ENCODE measurements at regions not wholly inside any gene's neighbourhood (a gene's known extent, or its start where the extent isn't known, plus 50 kb on each side); places are given as distances from the start of the nearest gene placed in this dataset.
"Not testable (repeated sequence)": the region's sequence is repeated elsewhere in the genome, so short reads cannot be mapped to it uniquely, and the experiment has no call there.

DNA sequence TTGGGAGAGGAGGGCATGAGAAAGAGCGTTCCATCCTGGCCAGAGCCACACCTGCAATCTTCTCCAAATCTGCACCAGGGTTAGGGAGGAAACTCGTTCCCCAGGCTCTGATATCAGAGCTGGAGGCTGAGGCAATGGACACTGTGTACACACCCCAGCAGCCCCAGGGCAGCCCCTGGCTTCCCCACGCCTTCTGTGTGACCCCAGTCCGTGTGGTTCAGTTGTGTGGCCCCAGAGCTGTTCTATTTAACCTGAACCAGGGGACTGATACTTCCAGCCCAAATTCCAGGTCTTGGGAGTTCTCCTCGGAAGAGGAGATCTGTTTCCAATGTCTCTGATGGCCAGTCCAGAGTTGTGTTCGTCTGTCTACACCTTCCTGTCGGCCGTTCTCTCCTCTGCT is 242.6 kb upstream of the EXOC2 start:
- no peak for DNase-seq (ENCODE audit: low read depth)

DNA sequence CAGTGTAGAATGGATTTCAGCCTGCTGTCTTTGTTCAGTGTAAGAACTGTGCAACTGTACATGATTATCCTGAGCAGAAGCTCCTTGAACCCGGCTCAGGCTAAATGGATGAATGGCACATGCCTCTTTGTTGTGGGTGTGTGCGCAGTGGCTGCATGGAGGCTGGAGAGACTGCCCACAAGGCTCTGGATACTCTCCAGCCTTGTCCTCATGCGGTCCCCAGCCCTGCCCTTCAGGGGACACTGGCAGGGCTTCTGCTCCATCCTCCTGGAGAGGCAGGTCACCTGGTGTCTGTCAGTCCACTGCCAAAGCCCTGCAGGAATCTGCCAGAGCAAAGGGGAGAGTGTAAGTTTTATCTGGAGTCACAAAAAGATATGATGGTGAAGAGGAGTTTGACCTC is 241.7 kb upstream of the EXOC2 start:
- no peak for DNase-seq (ENCODE audit: low read depth)

DNA sequence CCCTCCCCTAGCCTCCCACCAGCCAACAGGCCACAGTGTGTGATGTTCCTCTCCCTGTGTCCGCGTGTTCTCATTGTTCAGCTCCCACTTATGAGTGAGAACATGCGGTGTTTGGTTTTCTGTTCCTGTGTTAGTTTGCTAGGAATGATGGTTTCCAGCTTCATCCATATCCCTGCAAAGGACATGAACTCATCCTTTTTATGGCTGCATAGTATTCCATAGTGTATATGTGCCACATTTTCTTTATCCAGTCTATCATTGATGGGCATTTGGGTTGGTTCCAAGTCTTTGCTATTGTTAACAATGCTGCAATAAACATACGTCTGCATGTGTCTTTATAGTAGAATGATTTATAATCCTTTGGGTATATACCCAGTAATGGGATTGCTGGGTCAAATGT is 239.0 kb upstream of the EXOC2 start:
- not testable (repeated sequence) for DNase-seq (ENCODE audit: low read depth)

DNA sequence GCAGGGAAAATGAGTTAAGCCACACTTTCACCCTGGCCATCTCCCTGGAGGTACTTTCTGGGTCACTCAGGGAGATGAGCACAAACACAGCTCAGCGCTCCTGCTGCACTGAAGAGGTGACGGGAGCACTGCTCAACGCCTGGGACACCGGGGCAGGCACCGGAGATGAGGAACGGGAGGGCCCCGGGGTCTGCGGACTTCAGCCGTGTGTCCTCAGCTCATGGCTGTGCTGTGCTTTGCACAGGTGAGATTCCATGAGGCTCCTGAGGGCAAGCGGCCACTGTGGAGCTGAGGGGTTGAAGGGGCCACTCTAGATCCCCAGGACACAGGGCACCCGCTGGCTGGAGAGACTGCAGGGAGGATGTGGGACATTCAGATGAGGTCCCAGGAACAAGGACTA is 234.2 kb upstream of the EXOC2 start:
- DNase-seq (ENCODE audit: low read depth) = no peak

DNA sequence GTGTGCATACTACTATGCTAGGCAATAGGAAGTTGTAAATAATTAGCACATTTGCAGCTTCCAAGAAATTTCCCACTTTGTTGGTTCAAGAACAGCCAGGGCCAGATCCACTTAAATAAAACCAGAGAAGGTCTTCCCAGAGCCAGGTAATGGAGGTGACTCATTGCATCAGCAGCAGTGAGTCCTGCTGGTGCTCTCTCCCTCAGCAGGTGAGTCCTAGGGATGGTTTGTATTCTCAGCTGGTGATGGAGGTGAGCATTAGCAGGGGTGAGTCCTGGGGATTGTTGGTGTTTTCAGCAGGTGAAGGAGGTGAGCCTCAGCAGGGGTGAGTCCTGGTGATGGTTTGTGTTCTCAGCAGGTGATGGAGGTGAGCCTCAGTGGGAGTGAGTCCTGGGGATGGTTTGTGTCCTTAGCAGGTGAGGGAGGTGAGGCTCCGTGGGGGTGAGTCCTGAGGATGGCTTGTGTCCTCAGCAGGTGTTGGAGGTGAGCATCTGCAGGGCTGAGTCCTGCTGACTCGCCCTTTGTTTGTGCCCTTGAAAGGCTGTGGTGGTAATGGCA is 232.8 kb upstream of the EXOC2 start:
- no peak for DNase-seq (ENCODE audit: low read depth)

DNA sequence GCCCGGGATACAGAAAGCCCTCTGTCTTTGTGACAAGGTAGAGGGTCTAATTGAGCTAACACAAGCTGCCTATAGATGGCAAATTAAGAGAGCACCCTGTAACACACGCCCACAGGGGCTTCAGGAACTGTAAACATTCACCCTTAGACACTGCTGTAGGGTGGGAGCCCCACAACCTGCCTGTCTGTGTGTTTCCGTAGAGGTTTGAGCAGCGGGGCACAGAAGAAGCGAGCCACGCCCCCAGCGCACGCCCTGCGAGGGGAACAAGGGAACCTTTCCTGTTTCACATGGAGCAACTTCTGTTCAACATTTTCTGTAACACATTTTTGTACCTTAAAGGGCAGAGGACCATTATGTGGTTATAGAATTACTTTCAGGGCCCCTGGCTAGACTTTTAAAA is 231.7 kb upstream of the EXOC2 start:
- no peak for DNase-seq (ENCODE audit: low read depth)

DNA sequence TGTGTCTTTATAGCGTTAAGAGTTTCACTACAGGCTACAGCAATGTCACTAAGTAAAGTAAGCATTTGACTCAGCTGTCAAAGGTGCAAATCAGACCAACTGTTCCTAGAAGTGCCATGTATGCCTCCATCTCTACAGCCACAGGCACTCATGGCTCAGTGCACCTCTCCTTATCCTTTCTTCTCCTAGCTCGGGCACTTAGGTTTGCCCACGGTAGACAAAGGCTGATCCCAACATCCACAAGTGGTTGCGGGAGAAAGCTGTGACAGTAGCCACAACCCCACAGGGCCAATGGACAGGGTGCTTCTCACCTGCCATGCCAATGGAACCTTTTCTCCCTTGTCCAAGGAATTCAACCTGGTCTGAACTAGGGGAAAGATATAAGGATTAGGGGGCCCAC is 228.5 kb upstream of the EXOC2 start:
- no peak for DNase-seq (ENCODE audit: low read depth)

DNA sequence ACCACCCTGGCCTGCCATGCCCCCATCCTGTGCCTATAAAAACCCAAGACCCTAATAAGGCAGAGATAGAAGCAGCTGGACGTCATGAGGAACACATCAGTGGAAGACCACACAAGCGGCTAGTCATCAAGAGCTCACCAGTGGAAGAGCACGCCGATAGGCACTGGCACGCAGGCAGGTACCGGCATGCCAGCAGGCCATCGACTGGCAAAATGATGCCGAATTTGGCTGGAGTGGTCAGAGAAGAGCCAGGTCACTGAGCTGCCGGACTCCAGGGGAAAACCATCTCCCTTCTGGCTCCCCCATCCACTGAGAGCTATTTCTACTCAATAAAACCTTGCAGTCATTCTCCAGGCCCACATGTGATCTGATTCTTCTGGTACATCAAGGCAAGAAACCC is 227.6 kb upstream of the EXOC2 start:
- DNase-seq (ENCODE audit: low read depth) = no peak

DNA sequence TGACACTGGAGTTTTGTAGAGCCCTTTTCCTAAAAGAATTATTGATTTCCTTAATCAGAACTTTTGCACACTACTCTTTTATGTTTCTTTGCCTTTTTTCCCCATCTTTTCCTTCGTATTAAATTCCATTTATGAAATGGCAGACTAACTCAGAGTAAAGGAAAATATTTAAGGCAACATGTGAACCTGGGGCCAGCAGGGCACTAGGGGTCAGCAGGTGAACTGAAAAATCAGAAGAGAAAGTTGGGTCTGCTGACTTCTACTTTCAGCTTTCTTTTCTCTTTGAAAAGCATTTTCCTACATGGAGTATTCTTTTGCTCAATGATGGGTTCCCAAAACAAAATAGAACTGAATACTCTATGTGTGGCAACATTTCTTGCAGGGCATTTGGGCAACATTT is 226.6 kb upstream of the EXOC2 start:
- DNase-seq (ENCODE audit: low read depth) = no peak

DNA sequence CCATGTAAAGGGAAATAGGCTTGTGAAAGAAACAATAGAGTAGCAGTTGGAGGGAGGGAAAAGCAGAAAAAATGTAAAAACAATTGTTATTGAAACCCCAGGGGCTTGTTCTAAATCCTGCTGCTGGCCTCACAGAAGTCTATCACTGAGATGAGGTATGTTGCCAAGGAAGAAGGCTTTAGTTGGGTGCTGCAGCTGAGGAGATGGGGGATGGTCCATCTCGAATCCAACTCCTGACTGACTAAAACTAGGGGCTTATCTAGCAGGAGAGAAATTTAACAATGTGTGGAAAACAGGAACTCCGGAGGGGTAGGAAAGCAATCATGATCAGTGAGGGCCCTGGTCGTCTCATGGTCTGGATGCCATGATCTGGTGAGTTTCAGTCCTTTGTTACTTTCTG is 225.0 kb upstream of the EXOC2 start:
- DNase-seq (ENCODE audit: low read depth) = no peak

DNA sequence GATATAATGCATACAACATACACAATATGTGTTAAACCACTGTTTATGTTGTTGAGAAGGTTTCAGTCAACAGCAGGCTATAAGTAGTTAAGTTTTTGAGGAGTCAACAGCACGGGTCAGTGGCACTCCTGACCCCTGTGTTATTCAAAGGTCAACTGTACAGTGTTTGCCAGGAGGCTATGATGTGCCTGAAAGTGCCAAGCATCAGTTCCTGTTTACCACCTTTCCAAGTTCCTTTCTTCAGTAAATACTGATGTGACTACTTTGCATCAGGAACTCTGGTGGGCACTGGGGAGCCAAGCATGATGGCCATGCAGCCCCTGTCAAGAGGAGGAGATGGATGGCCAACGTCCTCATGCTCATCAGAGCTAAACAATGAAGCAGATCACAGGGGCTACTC is 224.4 kb upstream of the EXOC2 start:
- no peak for DNase-seq (ENCODE audit: low read depth)

DNA sequence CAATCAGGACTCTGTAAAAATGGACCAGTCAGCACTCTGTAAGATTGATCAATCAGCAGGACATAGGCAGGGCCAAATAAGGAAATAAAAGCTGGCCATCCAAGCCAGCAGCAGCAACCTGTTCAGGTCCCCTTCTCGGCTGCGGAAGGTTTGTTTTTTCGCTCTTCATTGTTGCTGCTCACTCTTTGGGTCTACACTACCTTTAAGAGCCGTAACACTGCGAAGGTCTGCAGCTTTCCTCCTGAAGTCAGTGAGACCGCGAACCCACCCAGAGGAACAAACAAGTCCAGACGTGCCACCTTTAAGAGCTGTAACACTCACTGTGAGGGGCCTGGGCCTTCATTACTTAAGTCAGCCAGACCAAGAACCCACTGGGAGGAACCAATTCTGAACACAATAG is 223.2 kb upstream of the EXOC2 start:
- DNase-seq (ENCODE audit: low read depth) = no peak

DNA sequence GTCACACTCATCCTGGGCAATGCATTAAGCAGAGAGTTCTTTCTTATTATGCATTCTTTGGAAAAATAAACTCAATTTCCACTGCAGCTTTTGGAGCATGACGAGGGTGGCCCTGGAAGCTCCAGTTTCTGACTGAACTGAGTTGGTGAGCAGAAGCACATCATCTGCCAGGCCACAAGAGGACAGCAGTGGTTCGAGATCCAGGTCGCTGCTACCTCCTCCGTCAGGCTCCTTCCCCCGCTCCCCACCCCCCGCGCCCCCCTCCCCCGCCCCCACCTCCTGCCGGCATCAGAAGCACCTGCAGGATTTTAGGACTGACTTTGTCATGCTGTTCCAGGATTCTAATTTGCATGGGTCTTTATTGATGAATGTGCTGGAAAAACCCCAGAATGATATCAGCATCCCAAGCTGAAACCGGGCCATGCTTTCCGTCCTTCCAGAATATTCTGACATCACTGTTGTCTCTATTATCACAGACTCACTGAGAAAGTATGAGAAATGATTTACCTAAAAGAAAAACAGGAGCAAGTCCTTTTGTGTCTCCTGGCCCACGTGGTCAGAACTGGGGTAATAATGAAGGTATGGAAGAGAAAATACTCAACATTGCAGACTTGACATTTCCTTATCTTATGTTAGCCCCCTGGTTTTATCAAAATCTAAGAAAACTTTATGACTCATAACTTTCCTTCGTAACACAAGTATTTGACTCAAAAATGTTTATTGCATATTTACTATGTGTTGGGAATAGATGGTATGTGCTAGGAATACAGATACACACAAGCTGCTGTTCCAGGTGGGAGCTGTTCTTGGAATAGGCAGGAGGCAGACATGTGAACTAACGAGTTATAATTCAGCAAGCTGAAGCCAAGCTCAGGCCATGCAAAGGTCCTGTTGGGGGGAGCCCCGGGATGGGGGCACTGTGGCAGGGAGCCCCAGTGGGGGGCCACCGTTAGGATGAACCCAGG is 220.2 kb upstream of the EXOC2 start:
- DNase-seq (ENCODE audit: low read depth) = no peak

DNA sequence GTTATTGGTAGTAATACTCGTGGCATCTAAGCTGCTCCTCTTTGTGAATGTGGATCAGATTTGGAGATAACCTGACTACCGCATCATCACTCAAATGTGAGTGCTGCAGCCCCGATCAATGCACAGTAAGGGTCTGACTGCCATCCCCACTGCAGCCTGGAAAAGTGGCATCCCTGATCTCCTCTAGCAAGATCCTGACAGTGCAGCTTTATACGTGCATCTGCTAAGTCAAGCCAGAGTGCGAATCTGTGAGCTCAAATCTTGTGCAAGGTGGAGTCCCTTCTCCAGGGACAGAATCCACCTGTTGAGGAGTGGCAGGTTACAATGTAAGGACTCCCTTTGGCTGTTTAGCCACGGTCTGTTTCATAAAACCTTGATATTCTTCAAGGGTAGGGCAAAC is 215.0 kb upstream of the EXOC2 start:
- no peak for DNase-seq (ENCODE audit: low read depth)

DNA sequence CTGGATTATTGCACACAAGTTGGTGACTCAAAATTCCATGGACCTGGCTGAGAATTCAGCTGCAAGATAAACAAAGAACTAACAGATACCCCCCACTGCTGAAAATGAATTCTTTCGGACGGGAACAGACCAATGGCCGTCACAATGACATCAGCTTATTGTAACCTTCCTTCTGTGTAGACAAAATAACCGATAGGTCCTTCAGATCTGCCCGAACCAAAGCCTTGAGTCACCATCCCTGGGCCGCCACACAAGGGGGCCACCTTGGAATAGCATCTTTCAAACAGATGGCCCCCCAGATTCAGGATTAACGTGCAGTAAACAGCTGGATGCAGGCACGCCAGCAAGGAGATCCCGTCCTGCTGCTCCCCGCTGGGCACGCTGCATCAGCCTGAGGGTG is 214.0 kb upstream of the EXOC2 start:
- DNase-seq (ENCODE audit: low read depth) = no peak

DNA sequence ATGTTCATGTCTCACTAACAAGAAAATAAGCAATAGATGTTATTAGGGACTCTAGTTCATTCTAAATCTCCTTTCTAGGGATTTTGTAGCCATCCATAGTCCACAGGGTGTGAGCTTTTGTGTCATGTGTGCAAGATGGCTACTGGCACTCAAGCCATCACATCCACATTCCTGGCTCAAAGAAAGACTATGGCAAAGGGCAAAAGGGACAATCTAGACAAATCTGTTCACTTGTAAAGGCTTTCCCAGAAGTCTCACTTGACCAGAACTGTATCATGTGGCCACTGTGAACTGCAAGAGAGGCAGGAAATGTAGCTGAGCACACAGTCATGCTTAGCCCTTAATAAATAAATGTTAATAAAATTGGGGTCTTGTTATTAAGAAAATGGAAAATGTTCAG is 212.6 kb upstream of the EXOC2 start:
- no peak for DNase-seq (ENCODE audit: low read depth)

DNA sequence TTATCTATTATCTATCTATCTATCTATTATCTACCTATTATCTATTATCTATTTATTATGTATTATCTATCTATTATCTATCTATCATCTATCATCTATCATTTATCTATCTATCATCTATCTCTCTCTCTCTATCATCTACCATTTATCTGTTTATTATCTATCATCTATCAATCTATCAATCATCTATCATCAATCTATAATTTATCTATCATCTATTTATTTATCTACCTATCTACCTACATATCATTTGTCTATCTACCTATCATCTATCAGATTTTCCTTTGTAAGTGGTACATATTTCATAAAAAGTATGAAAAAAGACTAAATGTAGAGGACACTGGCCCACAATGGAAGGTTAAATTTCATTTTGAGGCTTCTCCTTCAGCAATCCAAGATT is 212.1 kb upstream of the EXOC2 start:
- DNase-seq (ENCODE audit: low read depth) = no peak

DNA sequence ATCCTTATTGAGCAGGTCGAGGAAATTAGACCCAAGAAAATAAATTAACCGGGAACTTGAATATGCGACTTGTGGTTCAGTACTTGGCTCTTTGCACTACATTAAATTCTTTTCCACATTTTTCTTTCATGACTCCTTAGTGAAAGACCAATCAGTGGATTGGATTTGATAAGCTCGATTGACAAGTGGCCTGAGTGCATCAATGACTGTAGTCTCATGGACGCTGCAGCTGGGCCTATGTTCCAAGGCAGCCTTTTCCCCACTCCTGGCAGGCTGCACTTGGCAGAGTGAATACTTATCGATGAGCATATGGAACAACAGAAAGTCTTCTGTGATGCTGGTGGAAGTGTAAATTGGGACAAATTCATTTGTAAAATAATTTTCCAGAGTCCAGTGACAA is 210.8 kb upstream of the EXOC2 start:
- DNase-seq (ENCODE audit: low read depth) = peak; percentile 19

DNA sequence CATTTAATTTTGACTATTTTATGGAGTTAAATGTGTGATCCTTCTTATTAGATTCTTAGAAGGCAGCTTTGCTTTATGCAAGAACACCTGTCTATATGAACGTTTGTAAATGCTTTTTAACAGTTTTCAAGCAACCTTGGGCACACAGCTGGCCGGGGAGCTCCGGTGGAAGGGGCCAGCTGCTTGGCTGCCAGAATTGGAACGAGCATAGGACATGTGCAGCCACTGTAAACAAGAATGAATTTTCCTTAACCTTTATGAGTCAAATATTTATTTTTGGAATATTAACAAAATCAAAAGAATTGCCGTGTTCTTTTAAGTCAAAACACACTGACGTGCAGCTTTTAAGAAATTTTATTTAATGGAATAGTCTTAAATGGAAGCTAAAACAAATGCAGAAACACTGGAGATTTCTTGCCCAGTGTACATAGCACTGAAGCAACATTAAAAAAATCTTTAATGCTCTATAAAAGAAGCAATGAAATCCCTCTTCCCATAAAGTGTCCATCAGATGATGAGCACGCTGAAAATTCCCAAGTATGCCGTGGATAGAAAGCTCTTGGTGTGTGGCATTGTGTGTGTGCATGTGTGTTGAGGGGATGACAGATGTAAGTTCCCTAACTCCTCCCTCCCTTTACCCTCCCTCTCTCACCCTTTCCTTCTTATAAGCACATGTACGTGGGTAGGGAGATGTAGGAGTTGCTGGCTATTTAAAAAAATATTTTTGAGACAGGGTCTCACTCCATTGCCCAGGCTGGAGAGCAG is 208.9 kb upstream of the EXOC2 start:
- no peak for DNase-seq (ENCODE audit: low read depth)

DNA sequence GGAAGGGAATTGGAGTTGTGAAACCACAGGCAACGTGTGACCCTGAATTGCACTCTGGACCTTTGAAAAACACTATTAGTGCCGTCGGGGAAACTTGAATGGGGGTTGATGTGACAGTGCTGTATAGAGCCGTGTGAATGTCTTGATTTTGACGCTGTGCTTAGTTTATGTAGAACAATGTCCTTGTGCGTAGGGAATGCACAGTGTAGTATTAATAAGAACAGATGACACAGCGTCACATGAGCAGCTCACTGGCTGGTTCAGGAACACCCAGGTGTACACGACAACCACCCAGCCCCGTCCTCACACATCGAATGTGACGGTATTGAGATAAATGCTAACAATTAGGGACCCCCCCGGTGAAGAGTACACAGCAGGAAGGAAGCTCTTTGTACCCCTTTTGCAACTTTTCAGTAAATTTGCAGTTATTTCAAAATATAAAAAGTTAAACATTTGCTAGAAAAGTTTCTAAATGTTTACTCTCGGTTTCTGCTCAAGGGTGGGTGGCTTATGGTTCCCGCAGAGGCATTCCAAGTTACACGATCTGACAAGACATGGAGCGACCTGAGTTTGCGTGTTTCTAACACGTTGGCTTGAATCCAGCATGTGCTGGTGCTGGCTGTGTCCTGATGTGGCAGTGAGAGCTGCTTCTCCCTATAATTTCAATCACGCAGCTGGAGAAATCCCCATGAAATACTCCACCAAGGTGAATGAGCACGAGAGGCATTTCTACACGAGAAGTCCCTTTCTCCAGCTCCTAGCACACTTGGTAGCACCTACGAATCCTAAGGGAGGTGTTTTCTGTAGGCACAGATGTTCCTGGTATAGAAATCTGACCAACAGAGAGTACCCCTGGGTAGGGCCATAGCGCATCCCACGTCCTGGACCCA is 208.0 kb upstream of the EXOC2 start:
- no peak for DNase-seq (ENCODE audit: low read depth)

DNA sequence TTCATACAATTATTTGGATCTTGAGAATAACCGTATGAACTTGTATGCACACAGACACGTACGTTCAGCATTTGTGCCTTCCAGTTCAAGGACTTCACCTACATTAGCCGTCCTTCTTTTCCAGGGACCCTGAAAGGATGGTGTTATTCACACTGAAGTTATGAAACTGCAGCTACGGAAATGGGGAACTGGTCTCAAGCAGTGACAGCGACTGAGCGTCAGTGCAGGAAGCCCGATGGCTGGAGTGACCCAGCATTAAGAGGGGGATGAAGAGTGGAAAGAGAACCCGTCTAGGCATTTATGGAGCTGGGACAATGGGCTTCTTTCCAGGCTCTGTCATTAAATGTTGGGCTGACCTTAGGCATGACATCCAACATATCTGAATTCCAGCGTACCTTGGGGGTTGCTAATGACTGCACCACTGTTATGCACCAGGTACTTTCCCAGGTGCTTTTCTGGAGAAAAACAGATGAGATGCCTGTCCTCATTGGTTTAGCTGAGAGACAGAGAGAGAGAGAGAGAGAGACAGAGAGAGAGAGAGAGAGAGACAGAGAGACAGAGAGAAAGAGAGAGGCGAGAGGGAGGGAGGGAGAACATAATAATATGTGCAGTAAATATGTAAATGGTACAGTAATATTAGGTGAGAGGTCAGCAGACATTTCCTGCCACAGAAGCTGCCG is 204.7 kb upstream of the EXOC2 start:
- DNase-seq (ENCODE audit: low read depth) = no peak

DNA sequence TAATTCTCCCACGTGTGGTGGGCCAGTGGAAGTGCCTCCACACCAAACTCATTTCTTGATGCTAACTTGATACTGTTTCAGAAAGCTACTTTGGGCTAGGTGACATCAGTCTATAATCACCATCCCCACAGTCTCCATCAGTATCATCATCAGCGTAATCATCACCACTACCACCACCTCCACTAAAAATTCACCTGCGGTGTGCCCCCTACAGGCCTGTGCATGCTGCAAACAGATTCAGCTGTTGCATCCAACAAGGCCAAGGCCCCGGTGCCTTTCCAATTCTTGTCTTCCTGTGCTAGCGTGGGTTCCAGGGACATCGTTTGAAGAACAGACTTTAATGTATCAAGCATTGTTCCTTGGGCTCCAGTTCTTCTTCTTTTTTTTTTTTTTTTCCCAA is 201.3 kb upstream of the EXOC2 start:
- no peak for DNase-seq (ENCODE audit: low read depth)
